NT2/D1 (cell line): ENCODE measurements at regions not wholly inside any gene's neighbourhood (a gene's known extent, or its start where the extent isn't known, plus 50 kb on each side); places are given as distances from the start of the nearest gene placed in this dataset.

Source experiments
- YY1 ChIP-seq: IDR thresholded peaks from 2 replicates; pipeline ENCODE4 v1.6.1; 2011; ENCODE audit not compliant: insufficient read length, insufficient read depth
- ZNF274 ChIP-seq: IDR thresholded peaks from 2 replicates; pipeline ENCODE4 v1.6.1; 2011; ENCODE audit warnings: mild to moderate bottlenecking, low read depth, low read length

GRCh38 chr5:98679963-98680362 lies 93.5 kb upstream of the RGMB start:
- TF ChIP-seq ZNF274 (no peak), YY1 (no peak)
